H1 (cell line): ENCODE measurements at regions not wholly inside any gene's neighbourhood (a gene's known extent, or its start where the extent isn't known, plus 50 kb on each side); places are given as distances from the start of the nearest gene placed in this dataset.

ENCODE experiments used
- CTCF ChIA-PET: fragments of 300-600 bp; sonication (Branson Sonifier 250); formaldehyde crosslinking; loops from one replicate; lab custom pipeline; 2021; ENCODE audit not compliant: partially characterized antibody; lab: Charles Lee
- POLR2A ChIA-PET: fragments of 300-600 bp; sonication (Branson Sonifier 250); formaldehyde crosslinking; loops from one replicate; lab custom pipeline; 2021; ENCODE audit warnings: inconsistent platforms; ENCODE audit not compliant: partially characterized antibody; lab: Charles Lee
- DNase-seq, 2 experiments: peaks; one replicate each; pipeline versions ENCODE4 v3.0.0 to v3.0.0-alpha.2; 2010 to 2022; ENCODE audit warnings: low spot score in 2 of 2, low read depth in 1 of 2, mixed read lengths in 1 of 2
- FAIRE-seq: peaks from 2 replicates; lab custom pipeline; 2011; peaks lifted over from hg19 to GRCh38; lab: Jason Lieb, UNC
- H2AFZ ChIP-seq: 2 replicates; pipeline ENCODE4 v1.8.1; 2012; ENCODE audit warnings: low read length, inconsistent platforms
- H2AK5ac ChIP-seq: 2 replicates; pipeline ENCODE4 v1.6.1; 2013; ENCODE audit warnings: low read depth, low read length
- H2BK120ac ChIP-seq: replicated peaks from 2 replicates; pipeline ENCODE3; 2013; ENCODE audit warnings: low read depth, low read length, inconsistent platforms
- H2BK12ac ChIP-seq: 2 replicates; pipeline ENCODE4 v1.6.1; 2013; ENCODE audit warnings: low read depth, low read length
- H2BK15ac ChIP-seq: 2 replicates; pipeline ENCODE4 v1.6.1; 2013; ENCODE audit warnings: low read length
- H2BK20ac ChIP-seq: 2 replicates; pipeline ENCODE4 v1.6.1; 2013; ENCODE audit warnings: low read length
- H2BK5ac ChIP-seq: 2 replicates; pipeline ENCODE4 v1.6.1; 2013; ENCODE audit warnings: low read depth, low read length
- H3K14ac ChIP-seq: 2 replicates; pipeline ENCODE4 v1.6.1; 2013; ENCODE audit warnings: inconsistent platforms; ENCODE audit not compliant: insufficient read length
- H3K18ac ChIP-seq: 2 replicates; pipeline ENCODE4 v1.6.1; 2013; ENCODE audit warnings: low read length; ENCODE audit errors: extremely low read depth
- H3K23ac ChIP-seq: 2 replicates; pipeline ENCODE4 v1.6.1; 2013; ENCODE audit warnings: inconsistent platforms; ENCODE audit not compliant: insufficient read length
- H3K23me2 ChIP-seq: 2 replicates; pipeline ENCODE4 v1.6.1; 2013; ENCODE audit warnings: low read depth, low read length
- H3K27ac ChIP-seq: 2 replicates; pipeline ENCODE4 v1.6.1; 2011; ENCODE audit warnings: low read depth, low read length, inconsistent platforms
- H3K27me3 ChIP-seq, 4 experiments: replicated peaks in 1 of 4; 1 replicate in 1 of 4; 2 replicates in 3 of 4; pipeline versions ENCODE4 v1.6.1 to v1.8.1; 2011 to 2013; ENCODE audit warnings: low read length in 3 of 4, mild to moderate bottlenecking in 3 of 4, inconsistent platforms in 2 of 4, mixed read lengths in 2 of 4, moderate library complexity in 1 of 4; ENCODE audit not compliant: control insufficient read depth in 3 of 4, insufficient read depth in 3 of 4; ENCODE audit errors: extremely low read depth in 1 of 4
- H3K36me3 ChIP-seq, 4 experiments: 2 replicates each; pipeline versions ENCODE4 v1.6.1 to v1.8.1; 2011 to 2013; ENCODE audit warnings: mild to moderate bottlenecking in 4 of 4, low read length in 3 of 4, moderate library complexity in 2 of 4, control low read depth in 1 of 4, inconsistent platforms in 1 of 4; ENCODE audit not compliant: insufficient read depth in 4 of 4, control insufficient read depth in 2 of 4
- H3K4ac ChIP-seq: replicated peaks from 2 replicates; pipeline ENCODE3; 2013; ENCODE audit warnings: low read length, low read depth, mixed read lengths, inconsistent platforms; ENCODE audit not compliant: insufficient read length
- H3K4me1 ChIP-seq, 4 experiments: replicated peaks in 1 of 4; 1 replicate in 1 of 4; 2 replicates in 3 of 4; pipeline versions ENCODE4 v1.6.1 to v1.8.1; 2011 to 2013; ENCODE audit warnings: low read length in 3 of 4, inconsistent platforms in 2 of 4, mixed read lengths in 1 of 4; ENCODE audit not compliant: insufficient read depth in 4 of 4, control insufficient read depth in 3 of 4
- H3K4me2 ChIP-seq, 2 experiments: 2 replicates each; pipeline versions ENCODE4 v1.6.1 to v1.8.1; 2011 to 2013; ENCODE audit warnings: low read depth in 2 of 2, low read length in 2 of 2, control low read depth in 1 of 2, inconsistent platforms in 1 of 2, mild to moderate bottlenecking in 1 of 2; ENCODE audit not compliant: insufficient read depth in 1 of 2
- H3K4me3 ChIP-seq, 4 experiments: fragments of 200-600, 300-600 bp in 1 of 4; sonication (generic), shearing (Covaris generic), sonication (Bioruptor Twin) in 1 of 4; 2 replicates each; pipeline versions ENCODE4 v1.5.1 to v1.8.1; 2011 to 2016; ENCODE audit warnings: low read length in 4 of 4, low read depth in 3 of 4, control low read depth in 2 of 4, inconsistent platforms in 2 of 4, mild to moderate bottlenecking in 2 of 4, mixed read lengths in 1 of 4, moderate library complexity in 1 of 4; ENCODE audit not compliant: insufficient read depth in 2 of 4; ENCODE audit errors: extremely low read depth in 1 of 4
- H3K56ac ChIP-seq: replicated peaks from 2 replicates; pipeline ENCODE3; 2013; ENCODE audit warnings: low read depth, mild to moderate bottlenecking, mixed read lengths, low read length, inconsistent platforms; ENCODE audit not compliant: insufficient read length
- H3K79me1 ChIP-seq: 2 replicates; pipeline ENCODE4 v1.6.1; 2013; ENCODE audit warnings: low read depth, low read length, control low read depth
- H3K79me2 ChIP-seq, 2 experiments: 2 replicates each; pipeline versions ENCODE4 v1.6.1 to v1.8.1; 2012 to 2013; ENCODE audit warnings: low read length in 2 of 2, mild to moderate bottlenecking in 2 of 2, inconsistent platforms in 1 of 2; ENCODE audit not compliant: insufficient read depth in 2 of 2, control insufficient read depth in 1 of 2
- H3K9ac ChIP-seq, 4 experiments: replicated peaks in 1 of 4; 1 replicate in 1 of 4; 2 replicates in 3 of 4; pipeline versions ENCODE4 v1.6.1 to v1.8.1; 2011 to 2013; ENCODE audit warnings: low read depth in 3 of 4, low read length in 3 of 4, control low read depth in 2 of 4, mild to moderate bottlenecking in 2 of 4, moderate library complexity in 2 of 4, inconsistent platforms in 1 of 4; ENCODE audit errors: extremely low read depth in 1 of 4
- H3K9me3 ChIP-seq, 2 experiments: 2 replicates each; pipeline versions ENCODE4 v1.6.1 to v1.8.1; 2012 to 2013; ENCODE audit warnings: mild to moderate bottlenecking in 2 of 2, moderate library complexity in 2 of 2, control low read depth in 1 of 2, inconsistent platforms in 1 of 2, low read depth in 1 of 2, low read length in 1 of 2, mixed read lengths in 1 of 2; ENCODE audit not compliant: insufficient read depth in 2 of 2
- H4K20me1 ChIP-seq, 2 experiments: replicated peaks in 1 of 2; 2 replicates each; pipeline versions ENCODE3 to v1.8.1; 2011 to 2013; ENCODE audit warnings: inconsistent platforms in 2 of 2, low read length in 2 of 2, mild to moderate bottlenecking in 1 of 2; ENCODE audit not compliant: insufficient read depth in 2 of 2, control insufficient read depth in 1 of 2
- H4K5ac ChIP-seq: 2 replicates; pipeline ENCODE4 v1.6.1; 2013; ENCODE audit warnings: low read length, low read depth, mixed read lengths, inconsistent platforms; ENCODE audit not compliant: insufficient read length
- H4K8ac ChIP-seq: 2 replicates; pipeline ENCODE4 v1.8.0; 2013; ENCODE audit warnings: mild to moderate bottlenecking, moderate library complexity, low read length, inconsistent platforms; ENCODE audit not compliant: insufficient read depth; ENCODE audit errors: extremely low read depth
- H4K91ac ChIP-seq: replicated peaks from 2 replicates; pipeline ENCODE3; 2013; ENCODE audit warnings: low read length, mixed read lengths, inconsistent platforms; ENCODE audit not compliant: insufficient read length
- CBX5 ChIP-seq: fragments of 300-800, 300-1000 bp; sonication (generic); IDR thresholded peaks from 2 replicates; pipeline ENCODE4 v1.7.1; 2016; ENCODE audit warnings: antibody characterized with exemption, low read length, low read depth
- TBP ChIP-seq: IDR thresholded peaks from 2 replicates; pipeline ENCODE4 v1.6.1; 2011; ENCODE audit warnings: low read depth, low read length, improper control_type of control experiment
- WGBS, 2 experiments: shearing (Covaris generic) in 1 of 2; methylation state at CpG; one replicate each; pipeline versions ENCODE4 v1.1.6 to v1.1.7; 2013 to 2015; ENCODE audit warnings: low lambda C conversion rate in 2 of 2, mixed read lengths in 2 of 2, inconsistent platforms in 1 of 2, low coverage in 1 of 2, missing lambda C conversion rate in 1 of 2; ENCODE audit not compliant: insufficient replicate concordance in 2 of 2, insufficient coverage in 1 of 2, insufficient read length in 1 of 2; ENCODE audit errors: extremely low coverage in 1 of 2, missing lambda C conversion rate in 1 of 2; 5-methylcytosine and 5-hydroxymethylcytosine counted together

- no peaks in the 10 kb centered on the region for H3K23me2 ChIP-seq
- no peak overlapping the region for H2BK15ac ChIP-seq
- H3K4me3 ChIP-seq: no peak overlapping the region
- no peak overlapping the region for H4K8ac ChIP-seq
- no peak overlapping the region for H3K4me2 ChIP-seq
- TF ChIP-seq CBX5 (no peak), TBP (no peak)
- no peak overlapping the region for H2BK12ac ChIP-seq
- no peak overlapping the region for H2AFZ ChIP-seq
- H3K18ac ChIP-seq: no peak overlapping the region
- 94% methylated on average over 3 of the region's 3 CpGs; no CpG with 5 or more reads in 1 of the 2 experiments for whole genome bisulfite sequencing, 2 experiments
- no peaks in the 10 kb centered on the region for H4K20me1 ChIP-seq
- H3K14ac ChIP-seq: no peak overlapping the region
- no peak overlapping the region for H2BK5ac ChIP-seq
- H3K23ac ChIP-seq: no peak overlapping the region
- no peak for FAIRE-seq
- H3K9me3 ChIP-seq: no peaks in the 10 kb centered on the region
- H2BK20ac ChIP-seq: no peak overlapping the region
- no peak overlapping the region for H2BK120ac ChIP-seq
- POLR2A ChIA-PET: no interaction called here
- no peak overlapping the region for H3K27ac ChIP-seq
- DNase-seq: no peak
- H3K27me3 ChIP-seq: no peaks in the 10 kb centered on the region
- no peaks in the 10 kb centered on the region for H3K36me3 ChIP-seq
- H3K9ac ChIP-seq: no peak overlapping the region
- H3K79me2 ChIP-seq: no peaks in the 10 kb centered on the region
- H2AK5ac ChIP-seq: no peak overlapping the region
- no peaks in the 10 kb centered on the region for H3K79me1 ChIP-seq
- no peak overlapping the region for H3K4ac ChIP-seq
- no peaks in the 10 kb centered on the region for H3K4me1 ChIP-seq
- H4K5ac ChIP-seq: no peak overlapping the region
- no peak overlapping the region for H3K56ac ChIP-seq
- H4K91ac ChIP-seq: no peak overlapping the region
- CTCF ChIA-PET: interaction anchor here (1.0 to 2.0 kb wide), 2 partner anchors 15 to 16 kb away, joined by 4 to 7 read pairs; no protein-coding TSS in a partner anchor
These were observed 212.1 kb upstream of the ARID2 start for GRCh38 chr12:45517381-45517780.
